Activated naive CD4-positive, alpha-beta T cell treated with anti-CD3 and anti-CD28 coated beads, Interleukin-2, amount 10 ng/mL, durations not matched to agents 7 days and 5 days (primary cell): ENCODE measurements at regions not wholly inside any gene's neighbourhood (a gene's known extent, or its start where the extent isn't known, plus 50 kb on each side); places are given as distances from the start of the nearest gene placed in this dataset.
"Not testable (repeated sequence)": the region's sequence is repeated elsewhere in the genome, so short reads cannot be mapped to it uniquely, and the experiment has no call there.

Experiments used
- CTCF ChIA-PET: fragments of 350-600 bp; sonication (Branson Sonifier 250); formaldehyde crosslinking; loops from one replicate; lab custom pipeline; 2021; ENCODE audit warnings: antibody characterized with exemption; lab: Charles Lee
- DNase-seq: peaks from one replicate; pipeline ENCODE4 v3.0.0-alpha.2; 2020
- H3K27ac Mint-ChIP-seq: one replicate; pipeline ENCODE4 v1.8.0; 2021; ENCODE audit warnings: mild to moderate bottlenecking, moderate library complexity, mixed read lengths
- H3K27me3 Mint-ChIP-seq: one replicate; pipeline ENCODE4 v1.8.0; 2021; ENCODE audit warnings: mild to moderate bottlenecking, mixed read lengths
- H3K36me3 Mint-ChIP-seq: one replicate; pipeline ENCODE4 v1.8.0; 2021; ENCODE audit warnings: mixed read lengths
- H3K4me1 Mint-ChIP-seq: one replicate; pipeline ENCODE4 v1.8.0; 2021; ENCODE audit warnings: mixed read lengths
- H3K4me3 Mint-ChIP-seq: one replicate; pipeline ENCODE4 v1.8.0; 2021; ENCODE audit warnings: mild to moderate bottlenecking, moderate library complexity, mixed read lengths
- H3K9me3 Mint-ChIP-seq: one replicate; pipeline ENCODE4 v1.8.0; 2021; ENCODE audit warnings: mixed read lengths

DNA sequence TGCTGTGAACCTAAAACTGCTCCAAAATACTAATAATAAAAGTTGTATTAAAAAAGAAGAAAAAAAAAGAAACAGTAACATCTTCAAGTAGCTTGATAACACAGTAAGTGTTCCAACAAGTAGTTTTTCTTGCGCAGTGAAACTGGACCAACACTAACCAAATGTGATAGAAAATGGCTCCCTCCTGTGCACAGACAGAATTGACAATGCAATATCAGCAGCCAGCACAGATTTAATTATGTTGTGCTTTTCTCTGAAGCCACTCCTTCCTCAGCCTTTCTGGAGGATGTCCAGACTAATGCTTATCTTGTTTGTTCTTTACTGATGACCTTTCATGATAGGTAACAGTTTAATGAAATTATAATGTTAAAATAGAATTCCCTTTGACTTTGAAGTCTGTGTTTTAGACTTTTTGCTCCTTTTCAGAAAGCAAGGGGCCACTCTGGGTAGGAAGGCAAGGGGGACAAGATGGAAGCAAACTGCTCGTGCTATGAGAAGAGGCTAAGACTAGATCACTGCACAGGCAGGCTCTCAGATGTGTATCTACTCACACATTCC lies 147.1 kb upstream of the RPL34 start:
- no peak for DNase-seq
- no peaks in the 10 kb centered on the region for H3K27me3 Mint-ChIP-seq
- H3K4me1 Mint-ChIP-seq: peaks cover 40% of the 10 kb centered on the region
- H3K9me3 Mint-ChIP-seq: peaks cover 3% of the 10 kb centered on the region
- H3K27ac Mint-ChIP-seq: no peak overlapping the region
- CTCF ChIA-PET: interaction anchor here (0.6 to 1.2 kb wide), 5 partner anchors 79 to 414 kb away, joined by 3 to 4 read pairs (median 3); no protein-coding TSS in a partner anchor
- no peak overlapping the region for H3K4me3 Mint-ChIP-seq
- peaks cover 6% of the 10 kb centered on the region for H3K36me3 Mint-ChIP-seq

DNA sequence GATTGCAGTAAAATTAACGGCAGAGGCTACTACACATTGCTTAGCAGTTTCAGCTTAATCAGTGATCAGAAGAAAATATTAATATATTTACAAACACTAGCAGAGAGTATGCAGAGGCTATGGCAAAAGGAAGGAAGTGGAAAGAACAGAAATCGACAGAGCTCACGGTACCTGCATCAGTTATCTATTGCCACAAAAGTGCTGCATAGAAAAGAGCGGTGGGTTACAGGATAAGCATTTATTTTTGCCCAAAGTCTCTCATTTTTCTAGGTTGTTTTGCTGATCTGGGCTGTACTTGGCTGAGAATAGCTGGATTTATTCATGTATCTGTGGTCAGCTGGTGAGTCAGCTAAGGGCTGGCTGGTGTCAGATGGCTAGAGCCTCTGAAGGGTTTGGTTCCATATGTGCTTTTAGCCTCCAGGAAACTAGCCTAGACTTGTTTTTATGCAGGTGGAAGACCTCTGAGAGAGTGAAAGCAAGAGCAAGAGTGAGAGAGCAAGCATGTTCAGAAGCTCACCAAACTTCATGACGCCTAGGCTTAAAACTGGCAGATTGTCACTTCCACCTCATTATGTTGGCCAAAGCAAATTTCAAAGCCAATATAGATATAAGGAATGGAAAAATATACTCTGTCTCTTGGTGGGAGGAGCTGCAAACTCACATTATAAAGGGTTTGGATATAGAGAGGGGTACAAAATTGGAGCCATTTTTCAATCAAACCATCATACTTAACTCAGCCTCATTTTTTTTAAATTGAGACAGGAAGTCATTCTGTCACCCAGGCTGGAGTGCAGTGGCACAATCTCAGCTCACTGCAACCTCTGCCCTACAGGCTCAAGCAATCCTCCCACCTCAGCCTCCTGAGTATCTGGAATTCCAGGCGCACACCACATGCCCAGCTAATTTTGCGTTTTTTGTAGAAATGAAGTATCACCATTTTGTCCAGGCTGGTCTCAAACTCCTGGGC lies 153.2 kb upstream of the RPL34 start:
- Mint-ChIP-seq H3K4me3 (peak overlapping the region; percentile 60), H3K36me3 (peaks cover 4% of the 10 kb centered on the region), H3K27me3 (no peaks in the 10 kb centered on the region), H3K9me3 (peaks cover 2% of the 10 kb centered on the region), H3K27ac (peak overlapping the region; percentile 97), H3K4me1 (peaks cover 51% of the 10 kb centered on the region)
- DNase-seq: peak; percentile 53
- CTCF ChIA-PET: interaction anchor here (0.7 to 1.8 kb wide), 10 partner anchors 11 to 437 kb away, joined by 3 to 8 read pairs (median 4); no protein-coding TSS in a partner anchor

DNA sequence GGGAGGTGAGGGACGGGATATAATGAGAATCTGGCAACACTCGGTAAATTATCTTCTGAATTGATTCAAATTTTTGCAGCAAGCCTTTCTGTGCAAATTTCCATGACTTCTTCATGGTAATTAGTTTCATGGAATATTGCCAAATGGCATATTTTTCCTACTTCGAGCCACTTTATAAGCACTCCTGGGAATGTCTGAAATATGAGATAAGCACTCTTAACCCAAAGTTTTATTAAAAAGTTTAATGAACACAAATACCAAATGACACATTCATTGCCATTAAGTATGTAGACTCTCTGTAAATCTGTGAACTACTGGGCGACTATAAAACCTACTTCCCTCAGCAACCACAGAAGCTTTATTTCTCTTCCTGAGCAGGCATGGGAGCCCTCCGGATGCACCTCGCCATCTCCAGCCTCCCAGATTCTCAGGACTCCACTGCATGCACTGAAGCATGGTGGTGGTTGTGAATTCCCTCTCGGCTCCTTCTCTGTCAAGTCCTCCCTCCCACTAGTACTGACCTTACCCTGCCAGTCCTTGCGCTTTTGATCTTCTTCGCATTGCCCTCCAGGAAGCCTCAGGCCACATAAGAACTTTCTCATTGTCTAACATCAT lies 154.4 kb upstream of the RPL34 start:
- peaks cover 47% of the 10 kb centered on the region for H3K4me1 Mint-ChIP-seq
- no peaks in the 10 kb centered on the region for H3K27me3 Mint-ChIP-seq
- CTCF ChIA-PET: interaction anchor here (1.0 to 1.8 kb wide), 3 partner anchors 16 to 106 kb away, joined by 3 to 8 read pairs (median 5); no protein-coding TSS in a partner anchor
- peak overlapping the region; percentile 43 for H3K4me3 Mint-ChIP-seq
- peaks cover 2% of the 10 kb centered on the region for H3K9me3 Mint-ChIP-seq
- H3K36me3 Mint-ChIP-seq: peaks cover 4% of the 10 kb centered on the region
- DNase-seq: peak; percentile 28
- peak overlapping the region; percentile 97 for H3K27ac Mint-ChIP-seq

DNA sequence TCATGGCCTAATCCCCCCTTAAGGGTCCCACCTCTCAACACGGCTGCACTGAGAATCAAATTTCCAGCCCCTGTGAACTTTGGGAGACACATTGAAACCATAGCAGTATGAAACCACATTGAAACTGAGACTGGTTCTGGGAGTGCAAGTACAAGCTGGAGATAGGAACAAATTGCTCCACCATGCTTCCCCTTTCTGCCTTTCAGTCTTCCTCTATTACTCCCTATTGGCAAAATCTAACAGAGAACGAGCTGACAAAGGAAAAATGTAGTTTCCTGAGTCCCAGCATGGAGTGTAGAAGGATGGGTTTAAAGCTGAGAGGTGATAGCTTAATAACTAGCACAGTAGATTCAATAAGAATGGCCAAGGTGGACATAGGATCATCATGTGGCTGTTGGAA lies 161.7 kb upstream of the RPL34 start:
- H3K9me3 Mint-ChIP-seq: no peaks in the 10 kb centered on the region
- H3K4me3 Mint-ChIP-seq: no peak overlapping the region
- peaks cover 19% of the 10 kb centered on the region for H3K27me3 Mint-ChIP-seq
- H3K4me1 Mint-ChIP-seq: peaks cover 2% of the 10 kb centered on the region
- DNase-seq: no peak
- H3K36me3 Mint-ChIP-seq: peaks cover 2% of the 10 kb centered on the region
- CTCF ChIA-PET: interaction anchor here (0.6 kb wide), 1 partner anchor 114 kb away, joined by 3 read pairs; no protein-coding TSS in a partner anchor
- H3K27ac Mint-ChIP-seq: no peak overlapping the region

DNA sequence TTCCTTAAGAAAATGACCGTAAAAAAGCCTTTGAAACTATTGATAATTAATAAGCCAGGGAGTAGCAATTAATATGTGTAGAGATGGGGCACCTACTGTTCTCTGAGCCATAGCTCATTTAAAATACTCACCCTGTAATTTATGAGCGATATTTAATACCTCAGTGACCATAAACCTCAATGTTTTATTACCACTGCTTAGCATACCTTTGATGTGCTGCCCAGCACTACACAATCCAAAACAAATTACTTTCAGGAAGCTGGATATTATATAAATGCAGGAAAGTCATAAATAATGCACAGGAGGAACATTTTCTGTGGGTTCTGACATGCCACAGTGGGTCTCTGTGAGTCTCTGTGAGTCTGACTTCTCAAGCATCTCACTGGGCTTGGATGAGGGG lies 166.1 kb upstream of the RPL34 start:
- peaks cover 2% of the 10 kb centered on the region for H3K36me3 Mint-ChIP-seq

DNA sequence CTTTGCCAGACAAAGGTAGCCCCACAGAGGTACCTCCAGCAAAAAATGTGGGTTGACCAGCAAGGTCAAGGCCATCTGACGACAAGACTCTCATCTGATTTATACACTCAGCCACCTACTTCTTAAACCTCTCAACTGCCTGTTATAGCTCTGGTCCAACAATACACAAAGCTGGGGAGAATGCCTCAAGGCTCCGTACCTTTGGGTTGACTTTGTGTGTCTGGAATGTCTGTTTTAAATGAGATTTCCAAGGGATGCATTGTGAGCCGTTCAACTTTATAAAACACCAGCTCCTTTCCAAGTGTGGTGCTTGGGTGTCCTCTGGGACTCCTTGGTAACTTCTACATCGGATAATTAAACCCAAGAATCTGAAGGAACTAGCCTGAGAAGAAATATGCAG lies 167.0 kb upstream of the RPL34 start:
- DNase-seq: no peak
- Mint-ChIP-seq H3K27me3 (peaks cover 26% of the 10 kb centered on the region), H3K9me3 (no peaks in the 10 kb centered on the region), H3K27ac (no peak overlapping the region), H3K36me3 (peaks cover 2% of the 10 kb centered on the region), H3K4me3 (no peak overlapping the region), H3K4me1 (peaks cover 11% of the 10 kb centered on the region)
- CTCF ChIA-PET: no interaction called here

More for the DNA sequence above, 166.1 kb upstream of the RPL34 start:
- Mint-ChIP-seq H3K4me1 (peaks cover 8% of the 10 kb centered on the region), H3K9me3 (no peaks in the 10 kb centered on the region), H3K27me3 (peaks cover 26% of the 10 kb centered on the region), H3K4me3 (no peak overlapping the region), H3K27ac (no peak overlapping the region)
- CTCF ChIA-PET: interaction anchor here (0.9 kb wide), 1 partner anchor 99 kb away, joined by 4 read pairs; no protein-coding TSS in a partner anchor
- DNase-seq: no peak

DNA sequence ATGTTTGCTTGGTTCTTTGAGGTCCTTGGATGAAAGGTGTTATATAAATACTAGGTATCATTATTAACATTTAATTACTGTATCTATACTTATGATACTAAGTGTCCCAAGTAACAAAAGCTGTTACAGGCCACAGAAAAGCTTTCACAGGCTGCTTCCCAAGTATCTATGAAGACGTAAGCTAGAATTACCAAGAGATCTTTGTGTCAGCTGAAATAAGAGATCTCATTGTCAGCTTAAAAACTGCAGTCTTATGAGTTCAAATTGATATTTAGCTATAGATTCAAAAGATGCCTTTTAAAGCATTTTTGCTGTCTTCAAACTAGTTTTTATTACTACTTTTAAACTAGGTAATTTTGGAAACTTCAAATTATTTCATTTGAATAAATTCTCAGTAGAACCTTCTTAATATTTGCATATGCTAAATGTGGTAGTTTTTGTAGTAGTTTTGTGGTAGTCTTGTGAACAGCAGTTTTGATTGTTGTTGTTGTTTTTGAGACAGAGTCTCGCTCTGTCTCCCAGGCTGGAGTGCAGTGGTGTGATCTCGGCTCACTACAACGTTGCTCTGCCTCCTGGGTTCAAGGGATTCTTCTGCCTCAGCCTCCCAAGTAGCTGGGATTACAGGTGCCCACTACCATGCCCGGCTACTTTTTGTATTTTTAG lies 170.0 kb upstream of the RPL34 start:
- no peak overlapping the region for H3K4me3 Mint-ChIP-seq
- DNase-seq: no peak
- no peaks in the 10 kb centered on the region for H3K9me3 Mint-ChIP-seq
- H3K27ac Mint-ChIP-seq: no peak overlapping the region
- peaks cover 19% of the 10 kb centered on the region for H3K27me3 Mint-ChIP-seq
- H3K36me3 Mint-ChIP-seq: no peaks in the 10 kb centered on the region
- CTCF ChIA-PET: no interaction called here
- peaks cover 10% of the 10 kb centered on the region for H3K4me1 Mint-ChIP-seq

DNA sequence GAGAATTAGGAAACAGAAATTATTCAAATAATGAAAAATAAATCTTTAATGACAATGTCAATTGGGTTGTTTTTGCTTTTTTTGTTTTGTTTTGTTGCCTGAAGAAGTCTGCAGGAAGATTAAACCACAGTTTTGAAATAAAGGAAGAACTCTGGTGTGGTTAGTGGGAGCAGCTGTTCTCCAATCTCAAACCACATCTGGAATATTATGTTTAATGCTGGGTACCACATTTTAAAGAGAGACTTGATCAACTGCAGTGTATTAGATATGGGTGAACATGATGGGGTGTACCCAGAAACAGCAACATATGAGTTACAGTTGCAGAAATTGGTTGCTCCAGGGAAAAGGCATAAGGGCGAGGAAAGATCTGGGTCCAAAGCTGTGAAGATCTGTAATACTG lies 171.2 kb upstream of the RPL34 start:
- Mint-ChIP-seq H3K36me3 (no peaks in the 10 kb centered on the region), H3K27ac (no peak overlapping the region), H3K27me3 (peaks cover 8% of the 10 kb centered on the region), H3K4me3 (no peak overlapping the region), H3K9me3 (peaks cover under 1% of the 10 kb centered on the region), H3K4me1 (peaks cover 10% of the 10 kb centered on the region)
- no peak for DNase-seq
- CTCF ChIA-PET: interaction anchor here (0.6 to 0.7 kb wide), 2 partner anchors 17 to 27 kb away, joined by 3 read pairs; no protein-coding TSS in a partner anchor

DNA sequence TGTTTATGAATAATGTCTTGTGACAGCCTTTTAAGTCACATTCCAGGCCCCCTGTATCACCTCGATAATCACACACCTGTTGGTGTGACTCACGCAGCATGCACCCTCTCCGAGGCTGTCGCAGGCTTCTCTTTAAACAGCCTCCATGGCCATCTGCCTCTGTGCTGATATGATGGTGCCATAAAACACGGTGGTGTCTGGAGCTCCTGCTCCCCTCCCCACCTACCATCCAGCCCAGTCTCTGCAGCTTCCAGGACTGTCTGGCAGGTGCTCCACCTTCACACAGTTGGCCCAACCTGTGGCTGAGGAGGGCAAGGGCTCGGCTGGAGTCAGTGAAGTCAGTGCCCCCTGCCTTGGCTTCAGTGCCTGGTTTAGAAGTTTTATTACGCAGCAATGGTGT lies 173.8 kb upstream of the RPL34 start:
- Mint-ChIP-seq H3K4me1 (peaks cover 25% of the 10 kb centered on the region), H3K36me3 (peaks cover 15% of the 10 kb centered on the region), H3K27ac (no peak overlapping the region), H3K4me3 (no peak overlapping the region), H3K9me3 (peaks cover 12% of the 10 kb centered on the region), H3K27me3 (peaks cover 7% of the 10 kb centered on the region)
- no peak for DNase-seq
- CTCF ChIA-PET: no interaction called here

DNA sequence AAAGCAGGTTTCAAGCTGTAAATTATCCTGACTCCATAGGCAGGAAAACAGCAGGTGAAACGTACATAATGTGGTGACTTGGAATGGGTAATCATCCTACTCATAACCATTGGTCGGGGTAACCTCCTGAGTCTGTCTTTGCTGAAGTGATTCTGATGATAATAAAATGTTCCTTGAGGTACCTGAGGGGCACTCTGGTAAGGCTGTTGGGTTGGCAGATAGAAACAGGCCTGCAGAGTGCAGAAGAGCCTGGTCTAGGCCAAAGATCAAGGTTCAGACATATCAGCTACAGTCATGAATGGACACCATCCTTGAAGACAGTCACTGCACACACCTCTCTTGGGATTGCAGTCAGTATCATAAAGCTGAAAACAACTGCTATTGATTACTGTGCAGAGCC lies 174.7 kb upstream of the RPL34 start:
- CTCF ChIA-PET: no interaction called here
- Mint-ChIP-seq H3K4me1 (peaks cover 32% of the 10 kb centered on the region), H3K36me3 (peaks cover 17% of the 10 kb centered on the region), H3K27me3 (peaks cover 7% of the 10 kb centered on the region), H3K27ac (no peak overlapping the region), H3K4me3 (no peak overlapping the region), H3K9me3 (peaks cover 14% of the 10 kb centered on the region)
- no peak for DNase-seq

DNA sequence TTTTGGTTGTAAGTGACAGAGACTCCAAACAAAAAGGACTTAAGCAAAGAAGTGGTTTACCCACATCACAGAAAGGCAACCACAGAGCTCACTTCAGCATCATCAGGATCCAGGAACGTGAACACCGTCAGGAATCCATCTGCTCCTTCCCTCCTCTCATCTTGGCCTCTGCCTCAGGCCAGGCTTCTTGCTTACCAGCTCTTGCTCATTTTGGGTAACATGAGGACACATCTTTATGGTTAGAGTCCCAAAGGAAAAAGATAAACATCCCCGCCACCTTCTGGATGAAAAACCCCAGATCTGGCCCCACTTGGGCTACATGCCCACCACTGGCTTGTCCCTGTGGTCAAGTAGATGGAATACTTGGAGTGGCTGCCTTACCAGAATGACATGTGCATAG lies 176.8 kb upstream of the RPL34 start:
- CTCF ChIA-PET: interaction anchor here (0.5 to 0.6 kb wide), 2 partner anchors 12 to 98 kb away, joined by 3 read pairs; no protein-coding TSS in a partner anchor
- Mint-ChIP-seq H3K4me3 (no peak overlapping the region), H3K27ac (no peak overlapping the region), H3K36me3 (peaks cover 29% of the 10 kb centered on the region), H3K27me3 (peaks cover 7% of the 10 kb centered on the region), H3K4me1 (peaks cover 36% of the 10 kb centered on the region), H3K9me3 (peaks cover 29% of the 10 kb centered on the region)
- DNase-seq: no peak

DNA sequence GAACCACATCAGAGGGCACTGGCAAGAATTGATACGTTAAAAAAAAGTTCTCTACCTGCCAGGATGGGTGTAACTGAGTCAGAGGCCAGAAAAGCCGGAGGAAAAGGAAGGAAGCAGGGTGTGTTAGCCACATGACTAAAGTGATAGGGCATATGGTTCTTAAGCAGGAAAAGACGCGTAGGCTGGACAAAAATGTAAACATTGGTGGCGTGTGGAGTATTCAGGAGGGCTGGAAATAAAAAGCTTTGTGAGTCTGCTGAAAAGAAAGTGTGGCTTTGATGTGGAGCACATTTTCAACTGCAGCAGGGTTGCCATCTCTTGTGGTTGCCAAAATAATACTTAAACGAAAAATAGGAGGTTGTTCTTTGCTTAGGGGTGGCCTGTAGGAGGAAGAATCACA lies 186.5 kb upstream of the RPL34 start:
- H3K27ac Mint-ChIP-seq: peak overlapping the region; percentile 91
- peak; percentile 69 for DNase-seq
- H3K4me1 Mint-ChIP-seq: peaks cover 63% of the 10 kb centered on the region
- peaks cover 16% of the 10 kb centered on the region for H3K9me3 Mint-ChIP-seq
- CTCF ChIA-PET: interaction anchor here (0.9 kb wide), 1 partner anchor 37 kb away, joined by 3 read pairs; no protein-coding TSS in a partner anchor
- no peaks in the 10 kb centered on the region for H3K27me3 Mint-ChIP-seq
- peaks cover 12% of the 10 kb centered on the region for H3K36me3 Mint-ChIP-seq
- peak overlapping the region; percentile 7 for H3K4me3 Mint-ChIP-seq

DNA sequence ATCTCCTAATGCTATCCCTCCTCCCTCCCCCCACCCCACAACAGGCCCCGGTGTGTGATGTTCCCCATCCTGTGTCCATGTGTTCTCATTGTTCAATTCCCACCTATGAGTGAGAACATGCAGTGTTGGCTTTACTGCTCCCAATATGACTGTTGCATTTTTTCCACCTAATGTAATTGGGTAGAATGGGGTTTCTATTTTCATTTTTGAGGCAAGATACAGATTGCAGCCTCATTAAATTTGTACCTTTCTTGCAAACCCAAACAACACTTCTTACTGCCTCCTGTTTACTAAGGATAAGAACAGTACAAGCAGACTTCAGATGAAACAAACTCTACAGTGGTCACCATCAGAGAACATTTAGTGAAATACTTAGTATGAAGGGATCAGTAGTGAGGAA lies 187.0 kb upstream of the RPL34 start:
- H3K36me3 Mint-ChIP-seq: peaks cover 11% of the 10 kb centered on the region
- not testable (repeated sequence) for DNase-seq, H3K27me3 Mint-ChIP-seq
- CTCF ChIA-PET: interaction anchor here (0.9 kb wide), 1 partner anchor 38 kb away, joined by 3 read pairs; no protein-coding TSS in a partner anchor
- H3K9me3 Mint-ChIP-seq: peaks cover 12% of the 10 kb centered on the region
- peak overlapping the region; percentile 7 for H3K4me3 Mint-ChIP-seq
- H3K4me1 Mint-ChIP-seq: peaks cover 61% of the 10 kb centered on the region
- H3K27ac Mint-ChIP-seq: peak overlapping the region; percentile 91
